Type B pancreatic cell (in vitro differentiated cells): ENCODE measurements at regions not wholly inside any gene's neighbourhood (a gene's known extent, or its start where the extent isn't known, plus 50 kb on each side); places are given as distances from the start of the nearest gene placed in this dataset.

Experiments used
- DNase-seq: peaks from one replicate; pipeline ENCODE4 v3.0.0; 2021; ENCODE audit warnings: mixed read lengths; ENCODE audit not compliant: unreplicated experiment; ENCODE audit errors: extremely low spot score
- H3K27ac Mint-ChIP-seq: 2 replicates; pipeline ENCODE4 v1.8.0; 2021; ENCODE audit warnings: mild to moderate bottlenecking, mixed read lengths
- H3K27me3 Mint-ChIP-seq: 2 replicates; pipeline ENCODE4 v1.8.0; 2021; ENCODE audit warnings: mixed read lengths
- H3K36me3 Mint-ChIP-seq: 2 replicates; pipeline ENCODE4 v1.8.0; 2021; ENCODE audit warnings: mixed read lengths
- H3K4me1 Mint-ChIP-seq: one replicate; pipeline ENCODE4 v1.8.0; 2021; ENCODE audit warnings: mixed read lengths; ENCODE audit not compliant: unreplicated experiment
- H3K4me3 Mint-ChIP-seq: 2 replicates; pipeline ENCODE4 v1.8.0; 2021; ENCODE audit warnings: mild to moderate bottlenecking, mixed read lengths
- H3K9me3 Mint-ChIP-seq: 2 replicates; pipeline ENCODE4 v1.8.0; 2021; ENCODE audit warnings: mixed read lengths
- TF ChIP-seq, protein P1 (sequence below): fragments of 200-600 bp; sonication (generic); conservative IDR thresholded peaks from 2 replicates; pipeline ENCODE4 v1.5.0; 2021; ENCODE audit warnings: antibody characterized with exemption, mild to moderate bottlenecking

GRCh38 chr3:146655333-146655996 is 50.3 kb upstream of the PLSCR5 start:
- Mint-ChIP-seq H3K27ac (no peak overlapping the region), H3K27me3 (no peaks in the 10 kb centered on the region), H3K9me3 (no peaks in the 10 kb centered on the region), H3K4me1 (no peaks in the 10 kb centered on the region), H3K36me3 (no peaks in the 10 kb centered on the region), H3K4me3 (no peak overlapping the region)
- DNase-seq, result no peak
- TF ChIP-seq, protein P1, sequence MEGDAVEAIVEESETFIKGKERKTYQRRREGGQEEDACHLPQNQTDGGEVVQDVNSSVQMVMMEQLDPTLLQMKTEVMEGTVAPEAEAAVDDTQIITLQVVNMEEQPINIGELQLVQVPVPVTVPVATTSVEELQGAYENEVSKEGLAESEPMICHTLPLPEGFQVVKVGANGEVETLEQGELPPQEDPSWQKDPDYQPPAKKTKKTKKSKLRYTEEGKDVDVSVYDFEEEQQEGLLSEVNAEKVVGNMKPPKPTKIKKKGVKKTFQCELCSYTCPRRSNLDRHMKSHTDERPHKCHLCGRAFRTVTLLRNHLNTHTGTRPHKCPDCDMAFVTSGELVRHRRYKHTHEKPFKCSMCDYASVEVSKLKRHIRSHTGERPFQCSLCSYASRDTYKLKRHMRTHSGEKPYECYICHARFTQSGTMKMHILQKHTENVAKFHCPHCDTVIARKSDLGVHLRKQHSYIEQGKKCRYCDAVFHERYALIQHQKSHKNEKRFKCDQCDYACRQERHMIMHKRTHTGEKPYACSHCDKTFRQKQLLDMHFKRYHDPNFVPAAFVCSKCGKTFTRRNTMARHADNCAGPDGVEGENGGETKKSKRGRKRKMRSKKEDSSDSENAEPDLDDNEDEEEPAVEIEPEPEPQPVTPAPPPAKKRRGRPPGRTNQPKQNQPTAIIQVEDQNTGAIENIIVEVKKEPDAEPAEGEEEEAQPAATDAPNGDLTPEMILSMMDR, result no peak
